H1 (cell line): ENCODE measurements at regions not wholly inside any gene's neighbourhood (a gene's known extent, or its start where the extent isn't known, plus 50 kb on each side); places are given as distances from the start of the nearest gene placed in this dataset.
A peak's percentile ranks its signal among the peaks of the same experiment; 100 is the strongest.

ENCODE experiments used
- CTCF ChIA-PET: fragments of 300-600 bp; sonication (Branson Sonifier 250); formaldehyde crosslinking; loops from one replicate; lab custom pipeline; 2021; ENCODE audit not compliant: partially characterized antibody; lab: Charles Lee
- POLR2A ChIA-PET: fragments of 300-600 bp; sonication (Branson Sonifier 250); formaldehyde crosslinking; loops from one replicate; lab custom pipeline; 2021; ENCODE audit warnings: inconsistent platforms; ENCODE audit not compliant: partially characterized antibody; lab: Charles Lee
- DNase-seq, 2 experiments: peaks; one replicate each; pipeline versions ENCODE4 v3.0.0 to v3.0.0-alpha.2; 2010 to 2022; ENCODE audit warnings: low spot score in 2 of 2, low read depth in 1 of 2, mixed read lengths in 1 of 2
- FAIRE-seq: peaks from 2 replicates; lab custom pipeline; 2011; peaks lifted over from hg19 to GRCh38; lab: Jason Lieb, UNC
- H2AFZ ChIP-seq: 2 replicates; pipeline ENCODE4 v1.8.1; 2012; ENCODE audit warnings: low read length, inconsistent platforms
- H2AK5ac ChIP-seq: 2 replicates; pipeline ENCODE4 v1.6.1; 2013; ENCODE audit warnings: low read depth, low read length
- H2BK120ac ChIP-seq: replicated peaks from 2 replicates; pipeline ENCODE3; 2013; ENCODE audit warnings: low read depth, low read length, inconsistent platforms
- H2BK12ac ChIP-seq: 2 replicates; pipeline ENCODE4 v1.6.1; 2013; ENCODE audit warnings: low read depth, low read length
- H2BK15ac ChIP-seq: 2 replicates; pipeline ENCODE4 v1.6.1; 2013; ENCODE audit warnings: low read length
- H2BK20ac ChIP-seq: 2 replicates; pipeline ENCODE4 v1.6.1; 2013; ENCODE audit warnings: low read length
- H2BK5ac ChIP-seq: 2 replicates; pipeline ENCODE4 v1.6.1; 2013; ENCODE audit warnings: low read depth, low read length
- H3K14ac ChIP-seq: 2 replicates; pipeline ENCODE4 v1.6.1; 2013; ENCODE audit warnings: inconsistent platforms; ENCODE audit not compliant: insufficient read length
- H3K18ac ChIP-seq: 2 replicates; pipeline ENCODE4 v1.6.1; 2013; ENCODE audit warnings: low read length; ENCODE audit errors: extremely low read depth
- H3K23ac ChIP-seq: 2 replicates; pipeline ENCODE4 v1.6.1; 2013; ENCODE audit warnings: inconsistent platforms; ENCODE audit not compliant: insufficient read length
- H3K23me2 ChIP-seq: 2 replicates; pipeline ENCODE4 v1.6.1; 2013; ENCODE audit warnings: low read depth, low read length
- H3K27ac ChIP-seq: 2 replicates; pipeline ENCODE4 v1.6.1; 2011; ENCODE audit warnings: low read depth, low read length, inconsistent platforms
- H3K27me3 ChIP-seq, 4 experiments: replicated peaks in 1 of 4; 1 replicate in 1 of 4; 2 replicates in 3 of 4; pipeline versions ENCODE4 v1.6.1 to v1.8.1; 2011 to 2013; ENCODE audit warnings: low read length in 3 of 4, mild to moderate bottlenecking in 3 of 4, inconsistent platforms in 2 of 4, mixed read lengths in 2 of 4, moderate library complexity in 1 of 4; ENCODE audit not compliant: control insufficient read depth in 3 of 4, insufficient read depth in 3 of 4; ENCODE audit errors: extremely low read depth in 1 of 4
- H3K36me3 ChIP-seq, 4 experiments: 2 replicates each; pipeline versions ENCODE4 v1.6.1 to v1.8.1; 2011 to 2013; ENCODE audit warnings: mild to moderate bottlenecking in 4 of 4, low read length in 3 of 4, moderate library complexity in 2 of 4, control low read depth in 1 of 4, inconsistent platforms in 1 of 4; ENCODE audit not compliant: insufficient read depth in 4 of 4, control insufficient read depth in 2 of 4
- H3K4ac ChIP-seq: replicated peaks from 2 replicates; pipeline ENCODE3; 2013; ENCODE audit warnings: low read length, low read depth, mixed read lengths, inconsistent platforms; ENCODE audit not compliant: insufficient read length
- H3K4me1 ChIP-seq, 4 experiments: replicated peaks in 1 of 4; 1 replicate in 1 of 4; 2 replicates in 3 of 4; pipeline versions ENCODE4 v1.6.1 to v1.8.1; 2011 to 2013; ENCODE audit warnings: low read length in 3 of 4, inconsistent platforms in 2 of 4, mixed read lengths in 1 of 4; ENCODE audit not compliant: insufficient read depth in 4 of 4, control insufficient read depth in 3 of 4
- H3K4me2 ChIP-seq, 2 experiments: 2 replicates each; pipeline versions ENCODE4 v1.6.1 to v1.8.1; 2011 to 2013; ENCODE audit warnings: low read depth in 2 of 2, low read length in 2 of 2, control low read depth in 1 of 2, inconsistent platforms in 1 of 2, mild to moderate bottlenecking in 1 of 2; ENCODE audit not compliant: insufficient read depth in 1 of 2
- H3K4me3 ChIP-seq, 4 experiments: fragments of 200-600, 300-600 bp in 1 of 4; sonication (generic), shearing (Covaris generic), sonication (Bioruptor Twin) in 1 of 4; 2 replicates each; pipeline versions ENCODE4 v1.5.1 to v1.8.1; 2011 to 2016; ENCODE audit warnings: low read length in 4 of 4, low read depth in 3 of 4, control low read depth in 2 of 4, inconsistent platforms in 2 of 4, mild to moderate bottlenecking in 2 of 4, mixed read lengths in 1 of 4, moderate library complexity in 1 of 4; ENCODE audit not compliant: insufficient read depth in 2 of 4; ENCODE audit errors: extremely low read depth in 1 of 4
- H3K56ac ChIP-seq: replicated peaks from 2 replicates; pipeline ENCODE3; 2013; ENCODE audit warnings: low read depth, mild to moderate bottlenecking, mixed read lengths, low read length, inconsistent platforms; ENCODE audit not compliant: insufficient read length
- H3K79me1 ChIP-seq: 2 replicates; pipeline ENCODE4 v1.6.1; 2013; ENCODE audit warnings: low read depth, low read length, control low read depth
- H3K79me2 ChIP-seq, 2 experiments: 2 replicates each; pipeline versions ENCODE4 v1.6.1 to v1.8.1; 2012 to 2013; ENCODE audit warnings: low read length in 2 of 2, mild to moderate bottlenecking in 2 of 2, inconsistent platforms in 1 of 2; ENCODE audit not compliant: insufficient read depth in 2 of 2, control insufficient read depth in 1 of 2
- H3K9ac ChIP-seq, 4 experiments: replicated peaks in 1 of 4; 1 replicate in 1 of 4; 2 replicates in 3 of 4; pipeline versions ENCODE4 v1.6.1 to v1.8.1; 2011 to 2013; ENCODE audit warnings: low read depth in 3 of 4, low read length in 3 of 4, control low read depth in 2 of 4, mild to moderate bottlenecking in 2 of 4, moderate library complexity in 2 of 4, inconsistent platforms in 1 of 4; ENCODE audit errors: extremely low read depth in 1 of 4
- H3K9me3 ChIP-seq, 2 experiments: 2 replicates each; pipeline versions ENCODE4 v1.6.1 to v1.8.1; 2012 to 2013; ENCODE audit warnings: mild to moderate bottlenecking in 2 of 2, moderate library complexity in 2 of 2, control low read depth in 1 of 2, inconsistent platforms in 1 of 2, low read depth in 1 of 2, low read length in 1 of 2, mixed read lengths in 1 of 2; ENCODE audit not compliant: insufficient read depth in 2 of 2
- H4K20me1 ChIP-seq, 2 experiments: replicated peaks in 1 of 2; 2 replicates each; pipeline versions ENCODE3 to v1.8.1; 2011 to 2013; ENCODE audit warnings: inconsistent platforms in 2 of 2, low read length in 2 of 2, mild to moderate bottlenecking in 1 of 2; ENCODE audit not compliant: insufficient read depth in 2 of 2, control insufficient read depth in 1 of 2
- H4K5ac ChIP-seq: 2 replicates; pipeline ENCODE4 v1.6.1; 2013; ENCODE audit warnings: low read length, low read depth, mixed read lengths, inconsistent platforms; ENCODE audit not compliant: insufficient read length
- H4K8ac ChIP-seq: 2 replicates; pipeline ENCODE4 v1.8.0; 2013; ENCODE audit warnings: mild to moderate bottlenecking, moderate library complexity, low read length, inconsistent platforms; ENCODE audit not compliant: insufficient read depth; ENCODE audit errors: extremely low read depth
- H4K91ac ChIP-seq: replicated peaks from 2 replicates; pipeline ENCODE3; 2013; ENCODE audit warnings: low read length, mixed read lengths, inconsistent platforms; ENCODE audit not compliant: insufficient read length
- ASH2L ChIP-seq: fragments of 200-600, 300-600 bp; sonication (generic); IDR thresholded peaks from one replicate; pipeline ENCODE4 v1.7.1; 2017; ENCODE audit warnings: low read length
- CHD2 ChIP-seq: IDR thresholded peaks from 2 replicates; pipeline ENCODE4 v1.6.1; 2012; ENCODE audit warnings: low read length, improper control_type of control experiment
- CTBP2 ChIP-seq: IDR thresholded peaks from 2 replicates; pipeline ENCODE4 v1.7.0; 2011; ENCODE audit warnings: borderline replicate concordance, mild to moderate bottlenecking, moderate library complexity, mixed read lengths, low read length; ENCODE audit not compliant: insufficient read depth, insufficient read length
- EGR1 ChIP-seq: IDR thresholded peaks from 2 replicates; pipeline ENCODE4 v1.6.1; 2011; ENCODE audit warnings: low read depth, low read length, borderline replicate concordance
- FOSL1 ChIP-seq: IDR thresholded peaks from 2 replicates; pipeline ENCODE4 v1.6.1; 2011; ENCODE audit warnings: mild to moderate bottlenecking, low read depth, low read length, moderate library complexity; ENCODE audit not compliant: insufficient read depth
- GABPA ChIP-seq: IDR thresholded peaks from 2 replicates; pipeline ENCODE4 v1.6.1; 2011; ENCODE audit warnings: mild to moderate bottlenecking, low read length, moderate library complexity, borderline replicate concordance; ENCODE audit not compliant: insufficient read depth
- GTF2F1 ChIP-seq: IDR thresholded peaks from 2 replicates; pipeline ENCODE4 v1.6.1; 2012; ENCODE audit warnings: low read depth, low read length, improper control_type of control experiment, borderline replicate concordance
- SP1 ChIP-seq: IDR thresholded peaks from 2 replicates; pipeline ENCODE4 v1.6.1; 2011; ENCODE audit warnings: low read depth, low read length
- YY1 ChIP-seq: IDR thresholded peaks from 2 replicates; pipeline ENCODE4 v1.6.1; 2011; ENCODE audit warnings: low read depth, mild to moderate bottlenecking, low read length
- WGBS, 2 experiments: shearing (Covaris generic) in 1 of 2; methylation state at CpG; one replicate each; pipeline versions ENCODE4 v1.1.6 to v1.1.7; 2013 to 2015; ENCODE audit warnings: low lambda C conversion rate in 2 of 2, mixed read lengths in 2 of 2, inconsistent platforms in 1 of 2, low coverage in 1 of 2, missing lambda C conversion rate in 1 of 2; ENCODE audit not compliant: insufficient replicate concordance in 2 of 2, insufficient coverage in 1 of 2, insufficient read length in 1 of 2; ENCODE audit errors: extremely low coverage in 1 of 2, missing lambda C conversion rate in 1 of 2; 5-methylcytosine and 5-hydroxymethylcytosine counted together

DNA sequence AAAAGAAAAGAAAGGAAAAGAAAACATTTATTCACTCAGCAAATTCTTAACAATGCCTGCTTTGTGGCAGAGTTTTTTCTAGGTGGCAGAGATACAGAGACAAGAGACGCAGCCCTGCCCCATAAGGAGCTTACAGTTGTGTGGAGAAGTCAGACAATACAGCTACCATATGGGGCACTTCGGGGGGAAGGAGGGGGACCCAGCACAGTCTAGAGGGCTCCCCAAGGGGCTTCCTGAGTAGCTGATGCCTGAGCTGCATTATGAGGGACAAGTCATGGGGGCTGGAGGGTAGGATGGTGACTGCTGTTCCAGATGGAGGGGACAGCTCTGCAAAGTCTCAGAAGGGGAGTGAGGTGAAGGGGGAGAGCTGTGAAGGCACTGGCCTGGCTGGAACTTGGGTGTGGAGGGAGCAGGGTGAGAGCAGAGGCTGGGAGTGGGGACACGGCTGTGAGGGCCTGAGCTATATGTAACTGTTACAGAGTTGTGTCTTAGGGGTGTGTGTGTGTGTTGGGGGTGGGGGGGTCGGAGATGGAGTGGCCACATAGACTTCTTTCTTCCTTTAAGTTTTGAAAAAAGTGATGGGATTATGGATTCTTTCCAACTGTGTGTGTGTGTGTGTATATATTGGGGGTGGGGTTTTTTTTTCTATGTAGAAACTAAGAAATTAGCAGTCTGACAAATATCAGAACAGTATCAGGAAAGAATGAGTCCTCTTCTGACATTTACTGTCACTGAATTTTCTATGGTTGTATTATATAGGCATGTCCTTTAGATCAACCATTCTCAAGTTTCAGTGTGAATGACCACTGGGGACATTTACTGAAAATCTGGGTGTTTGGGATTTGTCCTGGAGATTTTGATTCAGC is 66.0 kb upstream of the HAAO start:
- H4K8ac ChIP-seq: no peak overlapping the region
- no peak overlapping the region for H3K18ac ChIP-seq
- no peak overlapping the region for H3K27ac ChIP-seq
- H3K27me3 ChIP-seq: no peaks in the 10 kb centered on the region
- no peak overlapping the region for H3K9ac ChIP-seq
- no peak overlapping the region for H2BK15ac ChIP-seq
- H2BK12ac ChIP-seq: no peak overlapping the region
- peak overlapping the region; percentile 1 for H4K91ac ChIP-seq
- ChIA-PET POLR2A (no interaction called here), CTCF (interaction anchor here (0.7 to 6.9 kb wide), 57 partner anchors 10 to 626 kb away, joined by 3 to 119 read pairs (median 5); no protein-coding TSS in a partner anchor)
- H3K56ac ChIP-seq: no peak overlapping the region
- no peak overlapping the region for H3K4ac ChIP-seq
- no peak overlapping the region for H2AK5ac ChIP-seq
- no peak overlapping the region for H4K5ac ChIP-seq
- H3K79me2 ChIP-seq: no peaks in the 10 kb centered on the region
- H2BK120ac ChIP-seq: no peak overlapping the region
- H3K79me1 ChIP-seq: no peaks in the 10 kb centered on the region
- DNase-seq (no peak), FAIRE-seq (no peak)
- no peak overlapping the region for H2BK20ac ChIP-seq
- 81% methylated on average over 4 of the region's 4 CpGs; no CpG with 5 or more reads in 1 of the 2 experiments for WGBS, 2 experiments
- H4K20me1 ChIP-seq: no peaks in the 10 kb centered on the region
- no peak overlapping the region for H2AFZ ChIP-seq
- H3K14ac ChIP-seq: no peak overlapping the region
- no peaks in the 10 kb centered on the region for H3K9me3 ChIP-seq
- H3K4me2 ChIP-seq: no peak overlapping the region
- H2BK5ac ChIP-seq: no peak overlapping the region
- no peaks in the 10 kb centered on the region for H3K23me2 ChIP-seq
- H3K36me3 ChIP-seq: no peaks in the 10 kb centered on the region
- no peak overlapping the region for H3K23ac ChIP-seq
- no peaks in the 10 kb centered on the region; a peak in 1 of 7 replicates for H3K4me1 ChIP-seq
- no peak overlapping the region for H3K4me3 ChIP-seq
- TF ChIP-seq YY1 (no peak), GTF2F1 (no peak), EGR1 (no peak), CTBP2 (no peak), ASH2L (no peak), FOSL1 (no peak), GABPA (no peak), CHD2 (no peak), SP1 (no peak)
